Epithelial cell of esophagus (primary cell): ENCODE measurements at regions not wholly inside any gene's neighbourhood (a gene's known extent, or its start where the extent isn't known, plus 50 kb on each side); places are given as distances from the start of the nearest gene placed in this dataset.

Experiments used
- DNase-seq: peaks from one replicate; pipeline ENCODE4 v3.0.0; 2010; ENCODE audit warnings: low read depth
- H3K4me3 ChIP-seq: 2 replicates; pipeline ENCODE4 v1.5.1; 2011; ENCODE audit warnings: mild to moderate bottlenecking, low read length, control low read depth
- CTCF ChIP-seq: IDR thresholded peaks from 2 replicates; pipeline ENCODE4 v1.5.1; 2011; ENCODE audit warnings: low read depth, mild to moderate bottlenecking, low read length, control low read depth, inconsistent platforms; ENCODE audit not compliant: insufficient read depth; ENCODE audit errors: missing control alignments

DNA sequence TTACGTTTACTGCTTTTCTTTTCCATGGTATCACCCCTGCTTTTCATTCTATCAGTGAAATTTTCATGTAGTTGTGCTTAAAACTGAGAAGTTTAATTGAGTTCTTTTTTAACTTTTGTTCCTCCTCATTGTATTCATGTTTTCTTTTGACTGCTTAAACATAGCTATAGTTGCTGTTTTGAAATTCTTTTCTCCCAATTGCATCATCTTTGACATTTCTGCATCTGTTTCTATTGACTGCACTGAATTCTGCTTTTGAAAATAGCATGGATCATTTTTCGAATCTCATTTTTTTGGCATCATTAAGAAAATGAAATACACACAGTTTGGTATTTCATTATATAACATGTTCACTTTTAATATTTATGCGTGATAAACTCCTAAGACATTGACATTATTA, 694.9 kb downstream of the MECOM start:
- no peak for DNase-seq
- no peak overlapping the region for H3K4me3 ChIP-seq
- no peak for TF ChIP-seq CTCF

- no peak overlapping the region for H3K4me3 ChIP-seq
- no peak for DNase-seq
- TF ChIP-seq CTCF: no peak
These were observed 698.8 kb downstream of the MECOM start for GRCh38 chr3:168964736-168965135.

- no peak for DNase-seq
- no peak overlapping the region for H3K4me3 ChIP-seq
- no peak for TF ChIP-seq CTCF
These were observed 702.2 kb downstream of the MECOM start for GRCh38 chr3:168961271-168961670.

DNA sequence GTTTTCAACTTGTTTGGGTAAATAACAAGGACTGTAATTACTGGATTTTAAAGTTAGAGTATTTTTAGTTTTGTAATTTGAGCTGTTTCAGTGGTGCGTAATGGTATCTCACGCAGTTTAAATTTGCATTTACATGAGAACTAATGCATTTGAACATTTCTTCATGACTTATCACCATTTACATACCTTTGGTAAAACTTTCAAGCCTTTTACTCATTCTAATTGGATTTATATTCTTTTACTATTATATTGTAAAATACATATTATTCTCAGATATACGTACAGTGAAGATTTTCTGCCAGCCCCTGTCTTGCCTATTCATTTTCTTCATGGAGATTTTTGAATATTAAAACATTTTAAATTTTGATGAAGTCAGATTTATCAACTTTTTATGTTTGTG, 703.8 kb downstream of the MECOM start:
- H3K4me3 ChIP-seq: no peak overlapping the region
- TF ChIP-seq CTCF: no peak
- DNase-seq: no peak

DNA sequence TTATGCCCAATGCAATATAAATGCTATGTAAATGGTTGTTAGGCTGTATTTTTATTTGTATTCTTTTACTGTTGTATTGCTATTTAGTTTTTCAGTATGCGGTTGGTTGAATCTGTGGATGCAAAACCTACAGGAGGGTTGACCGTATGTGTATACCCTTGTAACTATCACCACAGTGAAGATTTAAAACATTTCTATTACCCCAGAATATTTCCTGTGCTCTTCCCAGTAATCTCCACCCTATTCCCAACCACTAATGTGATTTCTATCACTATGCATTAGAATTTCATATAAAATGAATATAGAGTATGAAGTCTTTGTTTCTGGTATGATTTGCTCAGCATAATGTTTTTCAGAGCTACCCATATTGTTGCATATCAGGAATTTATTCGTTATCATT, 705.0 kb downstream of the MECOM start:
- no peak for DNase-seq
- TF ChIP-seq CTCF: no peak
- no peak overlapping the region for H3K4me3 ChIP-seq

DNA sequence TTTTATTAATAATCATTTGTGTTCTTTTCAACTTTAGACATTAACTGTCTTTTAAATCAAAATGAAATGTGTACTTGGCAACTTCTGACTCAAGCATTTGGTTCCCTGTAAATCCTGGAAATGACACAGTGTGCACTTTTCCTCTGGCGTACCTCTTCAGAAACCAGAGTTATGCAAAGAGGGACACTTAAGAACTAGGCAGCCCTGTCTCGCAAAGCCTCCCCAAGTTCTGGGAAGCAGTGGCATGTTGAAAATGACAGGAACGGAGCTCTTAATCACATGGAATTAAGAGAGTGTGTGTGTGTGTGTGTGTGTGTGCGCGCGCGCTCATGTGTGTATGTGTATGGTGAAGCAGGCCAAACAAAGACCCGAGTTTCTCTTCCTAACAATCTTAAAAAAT, 707.4 kb downstream of the MECOM start:
- no peak for DNase-seq
- no peak for TF ChIP-seq CTCF
- H3K4me3 ChIP-seq: no peak overlapping the region

GRCh38 chr3:168952551-168952950, 711.0 kb downstream of the MECOM start:
- TF ChIP-seq CTCF: no peak
- H3K4me3 ChIP-seq: no peak overlapping the region
- DNase-seq: peak; percentile 37
